T-helper 2 cell treated with Interferon-gamma antibody and Interleukin-4, amounts not matched to agents 5 μg/mL and 100 μg/mL, for 36 hours (primary cell): ENCODE measurements at regions not wholly inside any gene's neighbourhood (a gene's known extent, or its start where the extent isn't known, plus 50 kb on each side); places are given as distances from the start of the nearest gene placed in this dataset.
"Not testable (repeated sequence)": the region's sequence is repeated elsewhere in the genome, so short reads cannot be mapped to it uniquely, and the experiment has no call there.

Experiments
- DNase-seq: peaks from one replicate; pipeline ENCODE4 v3.0.0; 2021; ENCODE audit warnings: low spot score
- H3K27ac Mint-ChIP-seq: one replicate; pipeline ENCODE4 v1.8.0; 2021; ENCODE audit warnings: mild to moderate bottlenecking, mixed read lengths
- H3K27me3 Mint-ChIP-seq: one replicate; pipeline ENCODE4 v1.8.0; 2021; ENCODE audit warnings: low read depth, mixed read lengths
- H3K36me3 Mint-ChIP-seq: one replicate; pipeline ENCODE4 v1.8.0; 2021; ENCODE audit warnings: low read depth, mixed read lengths
- H3K4me1 Mint-ChIP-seq: one replicate; pipeline ENCODE4 v1.8.0; 2021; ENCODE audit warnings: low read depth, mixed read lengths
- H3K4me3 Mint-ChIP-seq: one replicate; pipeline ENCODE4 v1.8.0; 2022; ENCODE audit warnings: mild to moderate bottlenecking, moderate library complexity, mixed read lengths
- H3K9me3 Mint-ChIP-seq: one replicate; pipeline ENCODE4 v1.8.0; 2021; ENCODE audit warnings: mixed read lengths

GRCh38 chr18:43819397-43819796 lies 542.1 kb upstream of the SYT4 start:
- Mint-ChIP-seq H3K4me1 (no peaks in the 10 kb centered on the region), H3K36me3 (no peaks in the 10 kb centered on the region), H3K27ac (no peak overlapping the region), H3K9me3 (peaks cover 19% of the 10 kb centered on the region), H3K27me3 (no peaks in the 10 kb centered on the region), H3K4me3 (no peak overlapping the region)
- DNase-seq: no peak

DNA sequence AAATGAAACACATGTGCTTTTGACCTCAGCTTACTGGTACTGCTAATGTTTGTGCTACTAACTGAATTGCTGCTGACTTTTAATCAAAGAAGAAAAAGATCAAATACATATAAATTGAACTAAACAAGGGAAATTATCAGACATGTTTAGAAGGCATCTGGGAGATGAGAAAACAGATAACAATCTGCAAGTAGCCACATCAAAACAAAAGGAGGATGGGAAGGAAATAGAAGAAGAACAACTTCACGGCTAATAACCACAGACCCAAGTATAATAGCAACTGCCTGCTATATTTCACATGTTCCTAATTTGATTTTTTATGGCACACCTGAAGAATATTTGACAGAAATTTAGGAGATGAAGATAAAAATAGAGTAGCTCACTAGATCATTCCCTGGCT lies 542.6 kb upstream of the SYT4 start:
- H3K36me3 Mint-ChIP-seq: no peaks in the 10 kb centered on the region
- H3K27ac Mint-ChIP-seq: no peak overlapping the region
- DNase-seq: no peak
- H3K4me3 Mint-ChIP-seq: no peak overlapping the region
- H3K9me3 Mint-ChIP-seq: peaks cover 24% of the 10 kb centered on the region
- no peaks in the 10 kb centered on the region for H3K4me1 Mint-ChIP-seq
- no peaks in the 10 kb centered on the region for H3K27me3 Mint-ChIP-seq

GRCh38 chr18:43825768-43826167 lies 548.5 kb upstream of the SYT4 start:
- DNase-seq: no peak
- no peaks in the 10 kb centered on the region for H3K36me3 Mint-ChIP-seq
- H3K4me3 Mint-ChIP-seq: no peak overlapping the region
- no peaks in the 10 kb centered on the region for H3K27me3 Mint-ChIP-seq
- no peak overlapping the region for H3K27ac Mint-ChIP-seq
- H3K9me3 Mint-ChIP-seq: peaks cover 16% of the 10 kb centered on the region
- H3K4me1 Mint-ChIP-seq: no peaks in the 10 kb centered on the region

- Mint-ChIP-seq H3K36me3 (no peaks in the 10 kb centered on the region), H3K27me3 (no peaks in the 10 kb centered on the region), H3K9me3 (peaks cover 16% of the 10 kb centered on the region), H3K4me1 (no peaks in the 10 kb centered on the region), H3K27ac (no peak overlapping the region), H3K4me3 (no peak overlapping the region)
- DNase-seq: no peak
Observed at GRCh38 chr18:43826215-43826614, 548.9 kb upstream of the SYT4 start.

GRCh38 chr18:43827311-43827710 lies 550.0 kb upstream of the SYT4 start:
- peaks cover 20% of the 10 kb centered on the region for H3K9me3 Mint-ChIP-seq
- no peaks in the 10 kb centered on the region for H3K4me1 Mint-ChIP-seq
- no peak overlapping the region for H3K27ac Mint-ChIP-seq

DNA sequence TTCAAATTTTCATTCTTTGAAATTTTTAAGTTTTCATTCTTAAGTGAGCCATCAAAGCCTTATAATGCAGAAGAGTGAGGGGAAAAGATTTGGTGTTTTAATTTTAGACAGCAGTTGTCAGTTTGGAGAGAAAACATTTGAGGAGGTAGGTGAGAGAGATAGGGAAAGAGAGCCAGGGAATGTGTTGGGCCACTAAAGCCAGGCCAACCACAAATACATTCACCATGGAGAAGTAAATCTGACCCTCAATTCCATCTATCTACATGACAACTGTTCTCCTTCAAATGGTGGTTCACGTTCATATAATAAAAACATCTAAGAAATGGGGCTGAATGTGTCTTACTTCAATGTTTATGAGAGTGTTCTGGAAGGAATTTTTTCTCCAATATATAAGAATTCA lies 553.0 kb upstream of the SYT4 start:
- Mint-ChIP-seq H3K27me3 (no peaks in the 10 kb centered on the region), H3K4me3 (no peak overlapping the region), H3K4me1 (no peaks in the 10 kb centered on the region), H3K36me3 (no peaks in the 10 kb centered on the region), H3K9me3 (peaks cover 7% of the 10 kb centered on the region), H3K27ac (no peak overlapping the region)
- DNase-seq: no peak

More at GRCh38 chr18:43827311-43827710, 550.0 kb upstream of the SYT4 start:
- DNase-seq: no peak
- H3K4me3 Mint-ChIP-seq: no peak overlapping the region
- H3K36me3 Mint-ChIP-seq: no peaks in the 10 kb centered on the region
- no peaks in the 10 kb centered on the region for H3K27me3 Mint-ChIP-seq

- no peaks in the 10 kb centered on the region for H3K27me3 Mint-ChIP-seq
- H3K9me3 Mint-ChIP-seq: peaks cover 7% of the 10 kb centered on the region
- H3K27ac Mint-ChIP-seq: no peak overlapping the region
- DNase-seq: no peak
- no peak overlapping the region for H3K4me3 Mint-ChIP-seq
- no peaks in the 10 kb centered on the region for H3K4me1 Mint-ChIP-seq
- H3K36me3 Mint-ChIP-seq: no peaks in the 10 kb centered on the region
Observed at GRCh38 chr18:43830947-43831346, 553.7 kb upstream of the SYT4 start.

- no peak overlapping the region for H3K27ac Mint-ChIP-seq
- no peaks in the 10 kb centered on the region for H3K36me3 Mint-ChIP-seq
- H3K4me3 Mint-ChIP-seq: no peak overlapping the region
- no peaks in the 10 kb centered on the region for H3K27me3 Mint-ChIP-seq
- H3K9me3 Mint-ChIP-seq: peaks cover 21% of the 10 kb centered on the region
- no peak for DNase-seq
- H3K4me1 Mint-ChIP-seq: no peaks in the 10 kb centered on the region
Observed at GRCh38 chr18:43846299-43846698, 569.0 kb upstream of the SYT4 start.

DNA sequence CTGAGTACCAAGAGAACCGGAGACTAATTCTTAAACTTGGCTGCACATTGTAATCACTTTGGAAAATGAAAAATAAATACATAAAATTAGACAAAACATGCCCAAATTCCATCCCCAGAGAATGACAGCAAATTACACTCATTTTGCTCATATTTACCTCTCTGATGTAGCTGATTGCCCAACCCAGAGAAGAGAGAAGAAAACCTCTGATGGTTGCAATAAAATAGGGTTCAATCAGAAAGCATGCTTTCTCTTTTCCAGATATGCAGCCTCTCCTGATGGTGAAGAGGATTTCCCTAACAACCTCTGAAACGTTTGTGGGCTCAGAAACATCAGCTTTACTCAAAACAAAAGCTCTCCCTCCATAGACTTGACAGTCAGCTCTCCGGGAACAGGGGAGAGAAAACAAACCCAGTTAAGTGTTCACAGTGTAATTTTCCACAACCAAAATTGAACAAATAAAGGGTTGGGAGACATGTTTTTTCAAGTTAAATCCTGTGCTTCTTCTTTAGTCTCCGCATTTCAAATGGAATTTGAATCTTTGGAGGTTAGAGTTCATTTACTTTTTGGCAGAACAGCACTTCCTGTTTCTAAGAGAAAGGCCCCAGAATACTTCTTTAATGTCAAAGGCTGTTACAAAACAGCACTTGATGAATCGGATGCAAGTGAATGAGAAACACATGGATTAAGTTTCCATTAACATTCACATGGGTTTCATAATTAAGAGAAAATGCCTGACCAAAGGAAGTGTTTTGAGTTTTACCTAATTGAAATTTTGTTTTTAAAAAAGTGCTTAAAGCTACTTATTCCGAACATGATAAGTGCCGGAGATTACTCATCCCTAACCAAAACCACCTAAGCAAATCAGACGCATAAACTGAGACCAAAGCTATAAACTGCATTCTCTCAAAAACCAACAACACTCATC lies 570.1 kb upstream of the SYT4 start:
- no peaks in the 10 kb centered on the region for H3K36me3 Mint-ChIP-seq
- no peaks in the 10 kb centered on the region for H3K4me1 Mint-ChIP-seq
- H3K27me3 Mint-ChIP-seq: no peaks in the 10 kb centered on the region
- no peak for DNase-seq
- peaks cover 22% of the 10 kb centered on the region for H3K9me3 Mint-ChIP-seq
- H3K27ac Mint-ChIP-seq: no peak overlapping the region
- H3K4me3 Mint-ChIP-seq: no peak overlapping the region

DNA sequence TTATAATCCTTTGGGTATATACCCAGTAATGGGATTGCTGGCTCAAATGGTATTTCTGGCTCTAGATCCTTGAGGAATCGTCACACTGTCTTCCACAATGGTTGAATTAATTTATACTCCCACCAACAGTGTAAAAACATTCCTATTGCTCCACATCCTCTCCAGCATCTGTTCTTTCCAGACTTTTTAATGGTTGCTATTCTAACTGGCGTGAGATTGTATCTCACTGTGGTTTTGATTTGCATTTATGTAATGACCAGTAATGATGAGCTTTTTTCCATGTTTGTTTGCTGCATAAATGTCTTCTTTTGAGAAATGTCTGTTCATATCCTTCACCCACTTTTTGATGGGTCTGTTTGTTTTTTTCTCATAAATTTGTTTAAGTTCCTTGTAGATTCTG lies 572.5 kb upstream of the SYT4 start:
- not testable (repeated sequence) for H3K36me3 Mint-ChIP-seq, H3K4me1 Mint-ChIP-seq

GRCh38 chr18:43855376-43855775 lies 578.1 kb upstream of the SYT4 start:
- no peak for DNase-seq
- no peak overlapping the region for H3K4me3 Mint-ChIP-seq
- no peaks in the 10 kb centered on the region for H3K4me1 Mint-ChIP-seq
- no peak overlapping the region for H3K27ac Mint-ChIP-seq
- no peaks in the 10 kb centered on the region for H3K27me3 Mint-ChIP-seq
- no peaks in the 10 kb centered on the region for H3K36me3 Mint-ChIP-seq
- H3K9me3 Mint-ChIP-seq: peaks cover 14% of the 10 kb centered on the region

More for the DNA sequence above, 572.5 kb upstream of the SYT4 start:
- not testable (repeated sequence) for H3K4me3 Mint-ChIP-seq, DNase-seq, H3K27me3 Mint-ChIP-seq, H3K27ac Mint-ChIP-seq
- H3K9me3 Mint-ChIP-seq: peaks cover 25% of the 10 kb centered on the region

GRCh38 chr18:43863180-43863579 lies 585.9 kb upstream of the SYT4 start:
- H3K9me3 Mint-ChIP-seq: peaks cover 27% of the 10 kb centered on the region
- no peaks in the 10 kb centered on the region for H3K4me1 Mint-ChIP-seq
- H3K27ac Mint-ChIP-seq: no peak overlapping the region
- no peaks in the 10 kb centered on the region for H3K27me3 Mint-ChIP-seq
- H3K4me3 Mint-ChIP-seq: no peak overlapping the region
- no peaks in the 10 kb centered on the region for H3K36me3 Mint-ChIP-seq
- DNase-seq: no peak

GRCh38 chr18:43866696-43867095 lies 589.4 kb upstream of the SYT4 start:
- no peaks in the 10 kb centered on the region for H3K27me3 Mint-ChIP-seq
- H3K9me3 Mint-ChIP-seq: peaks cover 37% of the 10 kb centered on the region
- no peak overlapping the region for H3K4me3 Mint-ChIP-seq
- no peak overlapping the region for H3K27ac Mint-ChIP-seq
- H3K36me3 Mint-ChIP-seq: no peaks in the 10 kb centered on the region
- DNase-seq: no peak
- no peaks in the 10 kb centered on the region for H3K4me1 Mint-ChIP-seq

DNA sequence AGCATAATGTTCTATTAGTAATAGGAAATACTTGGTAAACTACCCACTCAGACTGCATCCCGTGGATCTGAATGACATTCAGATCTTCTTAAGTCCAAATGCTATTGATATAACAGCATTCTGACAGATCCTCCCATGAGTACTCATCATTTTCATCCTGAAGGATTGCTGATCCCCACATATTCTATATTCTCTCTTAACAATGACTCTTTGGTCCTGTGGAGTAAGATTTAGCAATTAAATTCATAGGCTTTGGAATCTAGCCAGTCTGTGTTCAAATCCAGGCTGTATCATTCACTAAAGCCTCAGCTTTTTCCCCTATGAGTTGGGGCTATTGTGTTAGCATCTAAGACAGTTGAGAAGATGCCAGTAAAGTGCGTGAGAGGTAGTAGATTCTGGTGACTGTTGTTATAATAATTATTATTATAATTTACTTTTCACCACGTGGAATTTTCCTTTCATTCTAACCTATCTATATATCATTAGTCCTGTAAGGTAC lies 591.3 kb upstream of the SYT4 start:
- no peak for DNase-seq
- Mint-ChIP-seq H3K9me3 (peaks cover 32% of the 10 kb centered on the region), H3K36me3 (no peaks in the 10 kb centered on the region), H3K27ac (no peak overlapping the region), H3K4me1 (no peaks in the 10 kb centered on the region), H3K27me3 (no peaks in the 10 kb centered on the region), H3K4me3 (no peak overlapping the region)
